ENCODE measurements at regions not wholly inside any gene's neighbourhood (a gene's known extent, or its start where the extent isn't known, plus 50 kb on each side); places are given as distances from the start of the nearest gene placed in this dataset.

DNA sequence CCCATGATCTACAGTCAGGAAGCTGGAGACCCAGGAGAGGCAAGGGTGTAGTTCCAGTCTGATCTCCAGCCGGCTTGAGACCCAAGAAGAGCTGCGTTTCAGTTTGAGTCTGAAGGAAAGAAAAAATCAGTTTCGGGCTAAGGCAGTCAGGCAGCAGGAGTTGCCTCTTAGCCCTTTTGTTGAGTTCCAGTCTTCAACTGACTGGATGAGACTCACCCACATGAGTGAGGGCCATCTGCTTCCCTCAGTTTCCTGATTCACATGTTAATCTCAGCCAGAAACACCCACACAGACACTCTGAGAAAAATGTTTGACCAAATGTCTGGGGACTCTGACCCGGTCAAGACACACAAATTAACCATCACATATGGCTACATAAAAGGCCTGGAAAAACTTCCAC lies 73.6 kb upstream of the ELOVL6 start:
- no peak for DNase-seq

DNA sequence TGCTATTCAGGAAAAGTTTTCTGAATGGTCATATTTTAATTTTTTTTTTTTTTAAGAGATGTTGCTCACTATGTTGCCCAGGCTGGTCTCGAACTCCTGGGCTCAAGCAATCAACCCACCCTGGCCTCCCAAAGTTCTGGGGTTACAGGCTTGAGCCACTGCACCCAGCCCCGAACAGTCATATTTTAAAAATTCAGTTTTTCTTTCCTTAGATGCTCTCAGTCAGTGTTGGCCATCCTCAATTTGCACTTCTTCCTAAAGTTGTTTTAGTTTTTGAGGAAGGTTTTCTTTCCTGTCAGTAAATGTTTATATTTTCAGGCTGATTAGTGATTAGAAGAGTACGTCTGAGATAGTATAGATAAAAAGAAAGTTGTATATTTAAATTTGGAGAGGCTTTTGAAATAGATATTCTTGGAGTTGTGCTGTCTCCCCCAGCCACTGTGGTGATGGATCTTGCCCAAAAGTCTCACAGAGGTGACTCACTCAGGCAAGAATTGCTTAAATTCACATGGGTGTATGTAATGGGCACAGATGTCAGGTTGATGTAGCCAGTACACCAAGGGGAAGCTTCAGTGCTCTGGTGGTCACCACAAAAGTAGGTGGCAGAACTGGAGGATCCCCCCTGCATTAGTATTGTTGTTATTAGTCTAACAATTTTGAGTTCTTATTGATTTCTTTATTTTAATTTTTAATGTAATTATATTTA lies 72.2 kb upstream of the ELOVL6 start:
- no peak for DNase-seq

DNA sequence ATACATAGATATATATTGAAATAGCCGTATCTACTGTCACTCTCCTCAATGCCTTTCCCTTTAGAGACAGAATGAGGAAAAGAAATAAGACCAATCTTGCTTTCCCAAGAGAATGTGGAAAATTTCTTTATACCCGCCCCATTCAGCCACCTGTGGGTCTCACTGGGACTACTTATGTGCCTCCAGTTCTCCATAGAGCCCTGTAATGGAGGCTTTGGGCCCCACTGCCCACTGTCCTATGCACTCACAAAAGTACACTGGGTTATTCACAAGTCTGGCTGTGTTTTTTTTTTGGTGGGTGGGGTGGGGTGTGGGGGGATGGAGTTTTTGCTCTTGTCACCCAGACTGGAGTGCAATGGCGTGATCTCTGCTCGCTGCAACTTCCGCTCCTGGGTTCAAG lies 70.4 kb upstream of the ELOVL6 start:
- no peak for DNase-seq

DNA sequence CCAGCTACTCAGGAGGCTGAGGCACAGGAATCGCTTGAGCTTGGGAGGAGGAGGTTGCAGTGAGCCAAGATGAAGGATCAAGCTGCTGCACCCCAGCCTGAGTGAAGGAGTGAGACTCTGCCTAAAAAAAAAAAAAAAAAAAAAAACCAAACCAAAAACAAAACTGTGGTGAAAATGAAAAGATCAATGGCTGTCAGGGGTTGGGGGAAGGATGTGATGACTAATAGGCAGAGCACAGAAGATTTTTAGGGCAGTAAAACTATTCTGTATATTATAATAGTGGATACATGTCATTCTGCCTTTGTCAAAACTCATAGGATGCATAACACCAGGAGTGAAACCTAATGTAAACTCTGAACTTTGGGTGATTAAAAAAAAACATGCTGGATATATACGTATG lies 69.9 kb upstream of the ELOVL6 start:
- DNase-seq = no peak

DNA sequence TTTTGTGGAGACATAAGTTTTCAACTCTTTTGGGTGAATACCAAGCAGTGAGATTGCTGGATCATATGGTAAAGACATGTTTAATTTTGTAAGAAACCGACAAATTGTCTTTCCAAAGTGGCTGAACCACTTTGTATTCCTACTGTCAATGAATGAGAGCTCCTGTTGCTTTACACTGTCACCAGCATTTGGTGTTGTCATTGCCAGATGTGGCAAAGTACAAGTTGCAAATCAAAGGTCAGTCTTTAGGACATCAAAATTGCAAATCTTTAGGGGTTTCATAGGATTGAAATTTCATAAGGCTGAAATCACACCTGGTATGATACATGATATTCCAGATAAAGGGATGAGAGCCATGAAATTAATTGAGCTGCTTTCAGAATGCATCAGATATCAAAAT lies 67.7 kb upstream of the ELOVL6 start:
- no peak for DNase-seq

DNA sequence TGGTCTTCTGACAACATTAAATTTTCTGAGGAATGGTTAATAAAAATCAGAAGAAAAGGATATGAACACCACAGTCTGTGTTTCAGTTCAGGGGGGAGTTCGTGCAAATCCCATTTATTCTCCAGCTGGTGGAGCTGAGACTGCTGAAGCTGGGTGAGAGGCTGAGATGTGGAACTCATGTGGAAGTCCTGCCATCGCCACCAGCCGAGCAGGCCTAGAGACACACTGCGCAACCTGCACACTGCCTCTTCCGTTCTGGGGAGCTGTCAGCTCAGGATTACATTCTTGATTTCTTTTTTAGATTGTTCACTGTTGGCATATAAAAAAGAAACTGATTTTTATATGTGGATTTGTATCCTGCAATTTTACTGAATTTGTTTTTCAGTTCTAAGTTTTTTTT lies 66.6 kb upstream of the ELOVL6 start:
- DNase-seq = no peak

DNA sequence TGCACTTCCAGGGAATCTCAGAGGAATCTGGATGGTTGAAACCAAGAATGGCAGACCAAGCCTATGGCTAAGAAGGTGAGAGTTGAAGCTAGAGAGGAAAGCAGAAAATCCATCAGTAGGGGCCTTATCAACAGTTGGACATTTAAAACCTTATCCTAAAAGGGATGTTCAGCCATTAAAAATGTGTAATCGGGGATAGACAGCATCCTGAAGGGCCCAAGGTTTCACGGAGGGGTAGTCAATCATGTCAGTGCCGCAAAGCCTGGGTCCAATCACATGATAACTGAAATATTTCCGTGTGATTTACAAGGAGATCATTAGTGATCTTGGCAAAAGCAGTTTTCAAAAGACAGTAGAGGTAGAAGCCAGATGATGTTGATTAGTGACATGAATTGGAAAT lies 61.9 kb upstream of the ELOVL6 start:
- no peak for DNase-seq

DNA sequence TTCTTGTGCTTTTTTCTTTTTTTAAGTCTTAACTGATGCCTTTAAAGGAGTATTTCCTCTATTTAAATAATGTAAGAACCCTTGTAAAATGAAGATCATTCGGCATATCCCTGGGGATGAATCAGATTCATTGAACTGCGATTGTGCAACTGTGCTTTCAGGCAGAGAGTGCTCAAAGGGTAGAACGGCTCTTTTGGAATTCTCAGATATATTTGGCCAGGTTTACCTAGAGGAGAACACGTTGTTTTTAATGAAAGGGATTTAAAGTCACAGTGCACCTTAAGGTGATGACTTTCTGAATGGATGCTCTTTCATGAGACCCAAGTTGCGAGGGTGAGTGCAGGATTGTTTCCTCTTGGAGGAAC lies 51.6 kb upstream of the ELOVL6 start:
- DNase-seq = no peak

DNA sequence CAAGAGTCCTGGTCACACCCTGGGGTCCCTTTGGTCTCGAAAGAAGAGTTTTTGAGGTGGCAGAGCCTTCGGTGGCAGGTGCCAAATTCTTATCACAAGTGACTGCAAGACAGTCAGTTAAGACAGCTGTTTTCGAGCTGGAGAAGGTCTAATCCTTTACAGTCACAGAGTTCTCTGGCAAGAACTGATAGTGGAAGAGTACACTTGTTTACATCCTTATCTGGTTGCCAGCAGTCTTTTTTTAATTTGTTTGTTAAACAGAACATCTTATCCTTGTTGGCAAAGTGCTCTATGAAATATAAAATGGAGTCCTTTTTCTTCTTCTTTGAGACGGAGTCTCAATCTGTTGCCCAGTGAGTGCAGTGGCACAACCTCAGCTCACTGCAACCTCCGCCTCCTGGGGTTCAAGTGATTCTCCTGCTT lies 50.4 kb upstream of the ELOVL6 start:
- DNase-seq = no peak

All from NCI-H187 (cell line).